MM.1S (cell line): ENCODE measurements at regions not wholly inside any gene's neighbourhood (a gene's known extent, or its start where the extent isn't known, plus 50 kb on each side); places are given as distances from the start of the nearest gene placed in this dataset.

ENCODE experiments used
- DNase-seq: peaks from one replicate; pipeline ENCODE4 v3.0.0-alpha.2; 2015
- H2AFZ ChIP-seq: fragments of 300-600 bp; sonication (generic); 2 replicates; pipeline ENCODE4 v1.6.0; 2016; ENCODE audit warnings: antibody characterized with exemption, low read length
- H3F3A ChIP-seq: fragments of 300-600 bp; sonication (generic); 2 replicates; pipeline ENCODE4 v1.6.1; 2016; ENCODE audit warnings: mild to moderate bottlenecking, antibody characterized with exemption, low read length, moderate library complexity, mixed read lengths; ENCODE audit not compliant: insufficient read depth
- H3K27ac ChIP-seq: fragments of 300-600 bp; sonication (generic); 2 replicates; pipeline ENCODE4 v1.5.1; 2016; ENCODE audit warnings: mild to moderate bottlenecking, low read length
- H3K27me3 ChIP-seq: fragments of 300-600 bp; sonication (generic); replicated peaks from 2 replicates; pipeline ENCODE4 v1.6.0; 2016; ENCODE audit warnings: low read length; ENCODE audit not compliant: insufficient read depth
- H3K36me3 ChIP-seq: fragments of 300-600 bp; sonication (generic); replicated peaks from 2 replicates; pipeline ENCODE4 v1.6.1; 2016; ENCODE audit warnings: mild to moderate bottlenecking, low read length, mixed read lengths; ENCODE audit not compliant: insufficient read depth
- H3K4me1 ChIP-seq: fragments of 300-600 bp; sonication (generic); 2 replicates; pipeline ENCODE4 v1.6.1; 2016; ENCODE audit warnings: low read length, mixed read lengths
- H3K4me2 ChIP-seq: fragments of 300-600 bp; sonication (generic); 2 replicates; pipeline ENCODE4 v1.6.0; 2016; ENCODE audit warnings: low read depth, low read length
- H3K4me3 ChIP-seq: fragments of 300-600 bp; sonication (generic); 2 replicates; pipeline ENCODE4 v1.5.1; 2016; ENCODE audit warnings: low read length, mixed read lengths
- H3K79me2 ChIP-seq: fragments of 300-600 bp; sonication (generic); 2 replicates; pipeline ENCODE4 v1.6.1; 2016; ENCODE audit warnings: mixed run types, low read length, mixed read lengths
- H3K9ac ChIP-seq: fragments of 300-600 bp; sonication (generic); 2 replicates; pipeline ENCODE4 v1.6.1; 2016; ENCODE audit warnings: low read length, mixed read lengths
- H3K9me2 ChIP-seq: fragments of 300-600 bp; sonication (generic); replicated peaks from 2 replicates; pipeline ENCODE4 v1.6.1; 2016; ENCODE audit warnings: mild to moderate bottlenecking, low read length, mixed read lengths; ENCODE audit not compliant: insufficient read depth
- H3K9me3 ChIP-seq: fragments of 300-600 bp; sonication (generic); replicated peaks from 2 replicates; pipeline ENCODE4 v1.6.1; 2016; ENCODE audit warnings: mild to moderate bottlenecking, low read length, mixed read lengths; ENCODE audit not compliant: insufficient read depth
- H4K20me1 ChIP-seq: fragments of 300-600 bp; sonication (generic); 2 replicates; pipeline ENCODE4 v1.6.1; 2016; ENCODE audit warnings: mild to moderate bottlenecking, low read length, moderate library complexity, mixed read lengths; ENCODE audit not compliant: insufficient read depth
- EZH2 ChIP-seq: fragments of 300-600 bp; sonication (generic); optimal IDR thresholded peaks from 2 replicates; pipeline ENCODE3; 2017; ENCODE audit warnings: low read depth, mild to moderate bottlenecking, antibody characterized with exemption, low read length, mixed read lengths
- EZH2phosphoT487 ChIP-seq: fragments of 300-600 bp; sonication (generic); IDR thresholded peaks from 2 replicates; pipeline ENCODE4 v1.6.1; 2018; ENCODE audit warnings: antibody characterized with exemption, low read length
- TF ChIP-seq, protein P1 (sequence below): fragments of 300-600 bp; sonication (generic); IDR thresholded peaks from 2 replicates; pipeline ENCODE4 v1.5.1; 2016; ENCODE audit warnings: antibody characterized with exemption, low read length, mixed read lengths

- no peak overlapping the region for H3K4me3 ChIP-seq
- no peak overlapping the region for H2AFZ ChIP-seq
- H3K79me2 ChIP-seq, result no peaks in the 10 kb centered on the region
- TF ChIP-seq, protein P1, sequence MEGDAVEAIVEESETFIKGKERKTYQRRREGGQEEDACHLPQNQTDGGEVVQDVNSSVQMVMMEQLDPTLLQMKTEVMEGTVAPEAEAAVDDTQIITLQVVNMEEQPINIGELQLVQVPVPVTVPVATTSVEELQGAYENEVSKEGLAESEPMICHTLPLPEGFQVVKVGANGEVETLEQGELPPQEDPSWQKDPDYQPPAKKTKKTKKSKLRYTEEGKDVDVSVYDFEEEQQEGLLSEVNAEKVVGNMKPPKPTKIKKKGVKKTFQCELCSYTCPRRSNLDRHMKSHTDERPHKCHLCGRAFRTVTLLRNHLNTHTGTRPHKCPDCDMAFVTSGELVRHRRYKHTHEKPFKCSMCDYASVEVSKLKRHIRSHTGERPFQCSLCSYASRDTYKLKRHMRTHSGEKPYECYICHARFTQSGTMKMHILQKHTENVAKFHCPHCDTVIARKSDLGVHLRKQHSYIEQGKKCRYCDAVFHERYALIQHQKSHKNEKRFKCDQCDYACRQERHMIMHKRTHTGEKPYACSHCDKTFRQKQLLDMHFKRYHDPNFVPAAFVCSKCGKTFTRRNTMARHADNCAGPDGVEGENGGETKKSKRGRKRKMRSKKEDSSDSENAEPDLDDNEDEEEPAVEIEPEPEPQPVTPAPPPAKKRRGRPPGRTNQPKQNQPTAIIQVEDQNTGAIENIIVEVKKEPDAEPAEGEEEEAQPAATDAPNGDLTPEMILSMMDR, result no peak
- H4K20me1 ChIP-seq, result no peaks in the 10 kb centered on the region
- no peak overlapping the region for H3K9ac ChIP-seq
- DNase-seq, result no peak
- H3K4me2 ChIP-seq, result no peak overlapping the region
- H3K4me1 ChIP-seq, result no peaks in the 10 kb centered on the region
- no peaks in the 10 kb centered on the region for H3F3A ChIP-seq
- H3K9me3 ChIP-seq, result no peaks in the 10 kb centered on the region
- no peaks in the 10 kb centered on the region for H3K27me3 ChIP-seq
- no peak overlapping the region for H3K27ac ChIP-seq
- no peaks in the 10 kb centered on the region for H3K36me3 ChIP-seq
- no peaks in the 10 kb centered on the region for H3K9me2 ChIP-seq
These were observed 66.3 kb upstream of the NTPCR start for GRCh38 chr1:232883992-232884661.

GRCh38 chr1:232886271-232886670 is 64.1 kb upstream of the NTPCR start:
- no peaks in the 10 kb centered on the region for H3K79me2 ChIP-seq
- no peak overlapping the region for H3K4me2 ChIP-seq
- no peaks in the 10 kb centered on the region for H3F3A ChIP-seq
- H2AFZ ChIP-seq, result no peak overlapping the region
- H3K9me2 ChIP-seq, result no peaks in the 10 kb centered on the region
- H3K9me3 ChIP-seq, result no peaks in the 10 kb centered on the region
- no peak overlapping the region for H3K9ac ChIP-seq
- no peak overlapping the region for H3K4me3 ChIP-seq
- no peaks in the 10 kb centered on the region for H3K4me1 ChIP-seq
- DNase-seq, result no peak
- H3K36me3 ChIP-seq, result no peaks in the 10 kb centered on the region
- H3K27me3 ChIP-seq, result no peaks in the 10 kb centered on the region
- no peak for TF ChIP-seq EZH2phosphoT487
- TF ChIP-seq, protein P1, result no peak
- no peak for TF ChIP-seq EZH2
- no peaks in the 10 kb centered on the region for H4K20me1 ChIP-seq
- H3K27ac ChIP-seq, result no peak overlapping the region

DNA sequence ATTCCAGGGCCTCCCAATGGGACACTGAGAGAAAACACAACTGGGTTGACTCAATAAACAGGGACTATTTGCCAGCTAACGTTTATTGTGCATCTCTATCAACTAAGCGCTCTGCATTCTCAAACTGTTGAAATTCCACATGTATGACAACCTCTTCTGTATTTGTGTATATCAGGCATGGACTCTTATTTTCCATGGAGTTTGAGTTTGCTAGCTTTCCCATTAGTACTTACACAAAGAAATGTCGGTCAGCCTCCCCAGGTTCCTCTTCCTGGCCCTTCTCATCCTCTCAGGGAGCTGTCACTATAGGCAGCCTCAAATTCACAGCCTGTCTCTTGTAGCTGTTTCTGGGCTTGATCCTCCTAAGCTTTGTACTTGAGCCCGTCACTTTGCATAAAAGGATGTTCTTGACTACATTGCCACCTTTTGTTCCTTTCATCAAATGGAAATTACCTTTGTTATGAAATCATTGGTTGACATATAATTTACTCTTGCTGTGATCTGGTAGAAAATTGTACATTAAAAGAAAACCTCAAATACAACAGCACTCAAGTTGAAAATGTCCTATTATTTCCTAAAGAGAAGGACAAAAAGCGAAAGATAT is 60.0 kb upstream of the NTPCR start:
- H3K27me3 ChIP-seq, result no peaks in the 10 kb centered on the region
- no peak overlapping the region for H3K9ac ChIP-seq
- H3K4me1 ChIP-seq, result no peaks in the 10 kb centered on the region
- no peaks in the 10 kb centered on the region for H3F3A ChIP-seq
- H3K4me2 ChIP-seq, result no peak overlapping the region
- no peaks in the 10 kb centered on the region for H3K36me3 ChIP-seq
- no peaks in the 10 kb centered on the region for H3K79me2 ChIP-seq
- H3K4me3 ChIP-seq, result no peak overlapping the region
- no peak overlapping the region for H2AFZ ChIP-seq
- no peak for DNase-seq
- no peaks in the 10 kb centered on the region for H3K9me2 ChIP-seq
- H3K27ac ChIP-seq, result no peak overlapping the region
- no peaks in the 10 kb centered on the region for H4K20me1 ChIP-seq
- TF ChIP-seq EZH2phosphoT487, result no peak
- no peak for TF ChIP-seq EZH2
- TF ChIP-seq, protein P1, result no peak
- H3K9me3 ChIP-seq, result no peaks in the 10 kb centered on the region
